Trophoblast cell (in vitro differentiated cells and primary cell): ENCODE measurements at regions not wholly inside any gene's neighbourhood (a gene's known extent, or its start where the extent isn't known, plus 50 kb on each side); places are given as distances from the start of the nearest gene placed in this dataset.

Experiments
- DNase-seq, 2 donors: peaks; one replicate each; pipeline ENCODE4 v3.0.0-alpha.2; 2016
- H2AFZ ChIP-seq: 2 replicates; pipeline ENCODE4 v1.6.1; 2013; ENCODE audit warnings: low read length, moderate library complexity, mild to moderate bottlenecking; ENCODE audit not compliant: insufficient read depth, poor library complexity
- H2AK5ac ChIP-seq: 2 replicates; pipeline ENCODE4 v1.6.1; 2013; ENCODE audit warnings: mild to moderate bottlenecking, low read length
- H2BK120ac ChIP-seq: 2 replicates; pipeline ENCODE4 v1.6.1; 2013; ENCODE audit warnings: low read length, mild to moderate bottlenecking, moderate library complexity; ENCODE audit not compliant: insufficient read depth, poor library complexity
- H2BK12ac ChIP-seq: 2 replicates; pipeline ENCODE4 v1.6.1; 2013; ENCODE audit warnings: mild to moderate bottlenecking, low read length, moderate library complexity
- H2BK5ac ChIP-seq: 2 replicates; pipeline ENCODE4 v1.6.1; 2013; ENCODE audit warnings: low read length, low read depth, moderate library complexity, mild to moderate bottlenecking; ENCODE audit not compliant: poor library complexity
- H3K14ac ChIP-seq: 2 replicates; pipeline ENCODE4 v1.6.1; 2013; ENCODE audit warnings: mild to moderate bottlenecking, low read length
- H3K18ac ChIP-seq: 2 replicates; pipeline ENCODE4 v1.6.1; 2013; ENCODE audit warnings: mild to moderate bottlenecking, low read length
- H3K23ac ChIP-seq: 2 replicates; pipeline ENCODE4 v1.6.1; 2013; ENCODE audit warnings: low read length
- H3K27ac ChIP-seq: 2 replicates; pipeline ENCODE4 v1.5.1; 2013; ENCODE audit warnings: low read depth, mild to moderate bottlenecking, inconsistent platforms, low read length, moderate library complexity
- H3K27me3 ChIP-seq: 2 replicates; pipeline ENCODE4 v1.6.1; 2013; ENCODE audit warnings: inconsistent platforms, mild to moderate bottlenecking, low read length, moderate library complexity; ENCODE audit not compliant: insufficient read depth
- H3K36me3 ChIP-seq, 2 experiments: 1 replicate in 1 of 2; 2 replicates in 1 of 2; pipeline ENCODE4 v1.6.1; 2013; ENCODE audit warnings: low read length in 2 of 2, mild to moderate bottlenecking in 2 of 2, moderate library complexity in 1 of 2; ENCODE audit not compliant: insufficient read depth in 2 of 2, control insufficient read depth in 1 of 2
- H3K4ac ChIP-seq: 2 replicates; pipeline ENCODE4 v1.6.1; 2013; ENCODE audit warnings: low read depth, mild to moderate bottlenecking, low read length, moderate library complexity
- H3K4me1 ChIP-seq, 2 experiments: 1 replicate in 1 of 2; 2 replicates in 1 of 2; pipeline ENCODE4 v1.6.1; 2013; ENCODE audit warnings: low read length in 2 of 2, mild to moderate bottlenecking in 2 of 2, moderate library complexity in 1 of 2; ENCODE audit not compliant: insufficient read depth in 2 of 2, control insufficient read depth in 1 of 2
- H3K4me2 ChIP-seq: 2 replicates; pipeline ENCODE4 v1.6.1; 2013; ENCODE audit warnings: inconsistent platforms, mild to moderate bottlenecking, low read length, moderate library complexity
- H3K4me3 ChIP-seq: 2 replicates; pipeline ENCODE4 v1.5.1; 2013; ENCODE audit warnings: mild to moderate bottlenecking, low read depth, low read length, inconsistent platforms
- H3K79me1 ChIP-seq: one replicate; pipeline ENCODE4 v1.6.1; 2013; ENCODE audit warnings: low read length
- H3K79me2 ChIP-seq: 2 replicates; pipeline ENCODE4 v1.6.1; 2013; ENCODE audit warnings: low read length, mild to moderate bottlenecking; ENCODE audit not compliant: control insufficient read depth, insufficient read depth, poor library complexity
- H3K9ac ChIP-seq: 2 replicates; pipeline ENCODE4 v1.6.1; 2013; ENCODE audit warnings: mild to moderate bottlenecking, low read length
- H3K9me3 ChIP-seq: 2 replicates; pipeline ENCODE4 v1.6.1; 2013; ENCODE audit warnings: low read depth, mild to moderate bottlenecking, control low read depth, inconsistent platforms, low read length; ENCODE audit not compliant: insufficient read depth
- H4K12ac ChIP-seq: 2 replicates; pipeline ENCODE4 v1.6.1; 2013; ENCODE audit warnings: low read depth, mild to moderate bottlenecking, low read length, moderate library complexity
- H4K8ac ChIP-seq: 2 replicates; pipeline ENCODE4 v1.6.1; 2013; ENCODE audit warnings: low read depth, mild to moderate bottlenecking, low read length, moderate library complexity
- H4K91ac ChIP-seq: one replicate; pipeline ENCODE4 v1.6.1; 2013; ENCODE audit warnings: low read depth, mild to moderate bottlenecking, low read length, moderate library complexity
- WGBS: extraction: QIAGEN DNeasy Blood & Tissue Kit; methylation state at CpG from one replicate; pipeline ENCODE4 v1.1.7; 2013; ENCODE audit warnings: missing lambda C conversion rate; ENCODE audit not compliant: insufficient read length, insufficient coverage; ENCODE audit errors: extremely low coverage; 5-methylcytosine and 5-hydroxymethylcytosine counted together

GRCh38 chr2:117341690-117342089 lies 472.8 kb upstream of the DDX18 start:
- Histone ChIP-seq H3K14ac (no peak overlapping the region), H2BK120ac (no peak overlapping the region), H2BK12ac (no peak overlapping the region), H3K18ac (no peak overlapping the region), H2AK5ac (no peak overlapping the region), H4K91ac (no peak overlapping the region), H2AFZ (no peak overlapping the region), H3K79me2 (no peaks in the 10 kb centered on the region), H3K79me1 (no peaks in the 10 kb centered on the region), H3K4ac (no peak overlapping the region), H3K4me2 (no peak overlapping the region), H3K36me3 (no peaks in the 10 kb centered on the region), H3K27me3 (no peaks in the 10 kb centered on the region), H3K4me1 (no peaks in the 10 kb centered on the region), H3K9ac (no peak overlapping the region), H3K9me3 (no peaks in the 10 kb centered on the region), H4K12ac (no peak overlapping the region), H2BK5ac (no peak overlapping the region), H4K8ac (no peak overlapping the region), H3K4me3 (no peak overlapping the region), H3K27ac (no peak overlapping the region), H3K23ac (no peak overlapping the region)
- no CpG with 5 or more reads among the region's 5 CpGs for WGBS
- no peak for DNase-seq

- no peaks in the 10 kb centered on the region for H3K79me2 ChIP-seq
- no peak overlapping the region for H3K27ac ChIP-seq
- H3K4me1 ChIP-seq: no peaks in the 10 kb centered on the region
- no peak overlapping the region for H4K12ac ChIP-seq
- no peak for DNase-seq
- no peak overlapping the region for H3K4ac ChIP-seq
- no peak overlapping the region for H2AK5ac ChIP-seq
- H3K9me3 ChIP-seq: no peaks in the 10 kb centered on the region
- H3K36me3 ChIP-seq: no peaks in the 10 kb centered on the region
- H3K4me3 ChIP-seq: no peak overlapping the region
- H3K79me1 ChIP-seq: no peaks in the 10 kb centered on the region
- no peak overlapping the region for H3K4me2 ChIP-seq
- H4K91ac ChIP-seq: no peak overlapping the region
- H3K14ac ChIP-seq: no peak overlapping the region
- no peak overlapping the region for H3K9ac ChIP-seq
- no peak overlapping the region for H3K23ac ChIP-seq
- H2BK120ac ChIP-seq: no peak overlapping the region
- H3K27me3 ChIP-seq: no peaks in the 10 kb centered on the region
- no peak overlapping the region for H3K18ac ChIP-seq
- no peak overlapping the region for H2BK12ac ChIP-seq
- no peak overlapping the region for H4K8ac ChIP-seq
- no peak overlapping the region for H2AFZ ChIP-seq
- H2BK5ac ChIP-seq: no peak overlapping the region
These were observed 472.1 kb upstream of the DDX18 start for GRCh38 chr2:117342415-117342814.

GRCh38 chr2:117349687-117350086 lies 464.8 kb upstream of the DDX18 start:
- H2BK12ac ChIP-seq: peak overlapping the region; percentile 10

GRCh38 chr2:117351396-117351795 lies 463.1 kb upstream of the DDX18 start:
- Histone ChIP-seq H3K4ac (no peak overlapping the region), H2BK12ac (no peak overlapping the region)

More at GRCh38 chr2:117349687-117350086, 464.8 kb upstream of the DDX18 start:
- no peaks in the 10 kb centered on the region for H3K79me1 ChIP-seq
- no peak overlapping the region for H3K4ac ChIP-seq
- no peak overlapping the region for H3K9ac ChIP-seq
- no peak overlapping the region for H2AFZ ChIP-seq
- H3K18ac ChIP-seq: no peak overlapping the region
- no CpG with 5 or more reads among the region's 4 CpGs for WGBS
- H4K12ac ChIP-seq: no peak overlapping the region
- H3K4me3 ChIP-seq: no peak overlapping the region
- no peak overlapping the region for H2BK120ac ChIP-seq
- no peaks in the 10 kb centered on the region for H3K27me3 ChIP-seq
- H2BK5ac ChIP-seq: no peak overlapping the region
- H3K9me3 ChIP-seq: no peaks in the 10 kb centered on the region
- H3K4me2 ChIP-seq: no peak overlapping the region
- H4K8ac ChIP-seq: no peak overlapping the region
- no peak overlapping the region for H4K91ac ChIP-seq
- no peak overlapping the region for H3K14ac ChIP-seq
- H3K23ac ChIP-seq: no peak overlapping the region
- DNase-seq: peak; percentile 4 to 5
- H3K79me2 ChIP-seq: no peaks in the 10 kb centered on the region
- H3K36me3 ChIP-seq: no peaks in the 10 kb centered on the region
- no peak overlapping the region for H2AK5ac ChIP-seq
- H3K27ac ChIP-seq: no peak overlapping the region
- no peaks in the 10 kb centered on the region for H3K4me1 ChIP-seq

More at GRCh38 chr2:117351396-117351795, 463.1 kb upstream of the DDX18 start:
- Histone ChIP-seq H4K91ac (no peak overlapping the region), H2AK5ac (no peak overlapping the region), H4K8ac (no peak overlapping the region), H3K4me2 (no peak overlapping the region), H4K12ac (no peak overlapping the region), H3K36me3 (no peaks in the 10 kb centered on the region), H3K27ac (no peak overlapping the region), H3K79me2 (no peaks in the 10 kb centered on the region), H3K27me3 (no peaks in the 10 kb centered on the region), H3K14ac (no peak overlapping the region), H2AFZ (no peak overlapping the region), H3K79me1 (no peaks in the 10 kb centered on the region), H3K4me1 (no peaks in the 10 kb centered on the region), H3K9me3 (no peaks in the 10 kb centered on the region), H3K23ac (no peak overlapping the region), H3K4me3 (no peak overlapping the region), H3K18ac (no peak overlapping the region), H3K9ac (no peak overlapping the region), H2BK120ac (no peak overlapping the region), H2BK5ac (no peak overlapping the region)
- peak; percentile 1 to 6 for DNase-seq
- WGBS: no CpG with 5 or more reads among the region's 4 CpGs
